ENCODE measurements at regions not wholly inside any gene's neighbourhood (a gene's known extent, or its start where the extent isn't known, plus 50 kb on each side); places are given as distances from the start of the nearest gene placed in this dataset.

DNA sequence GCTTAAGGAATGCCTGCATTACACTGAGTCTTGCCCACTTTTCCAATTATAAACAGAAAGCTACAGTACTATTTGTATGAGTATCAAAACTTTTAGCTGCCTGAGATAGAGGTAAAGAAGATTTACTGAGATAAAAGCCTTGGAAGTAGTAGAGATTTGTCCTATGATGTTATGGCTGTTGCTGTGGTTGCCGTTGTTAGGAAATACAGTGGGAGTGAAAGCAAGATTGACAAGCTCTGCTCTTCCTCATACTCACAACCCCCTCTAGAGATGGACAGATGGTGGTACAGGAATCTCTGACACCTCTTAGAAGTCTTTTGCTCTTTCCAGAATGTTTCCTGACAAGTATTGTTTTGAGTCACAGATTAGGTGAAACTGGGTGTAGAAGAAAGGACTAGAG, 242.5 kb downstream of the RPIA start:
- Histone ChIP-seq H3K4me3 (replicated peaks in 1 of 2; ENCODE audit: low read depth in 1 of 2, low read length in 2 of 2) (no peak overlapping the region), H3K9me3 (ENCODE audit: control insufficient read depth in 1 of 2, insufficient read depth in 1 of 2, low read depth in 1 of 2, low read length in 2 of 2) (no peaks in the 10 kb centered on the region), H3K27ac (ENCODE audit: low read depth, low read length) (no peak overlapping the region), H2AFZ (ENCODE audit: low read depth, low read length, poor library complexity, severe bottlenecking) (no peak overlapping the region), H3K27me3 (ENCODE audit: insufficient read depth, low read length) (peaks cover 20% of the 10 kb centered on the region), H3K4me1 (ENCODE audit: control insufficient read depth in 1 of 2, insufficient read depth in 2 of 2, low read length in 2 of 2) (no peaks in the 10 kb centered on the region), H3K9me2 (ENCODE audit: insufficient read depth) (no peaks in the 10 kb centered on the region), H3K4me2 (ENCODE audit: low read length) (no peak overlapping the region), H3K36me3 (ENCODE audit: control insufficient read depth in 1 of 2, insufficient read depth in 2 of 2, low read length in 2 of 2) (no peaks in the 10 kb centered on the region), H3K79me2 (ENCODE audit: insufficient read depth, low read length) (no peaks in the 10 kb centered on the region), H4K20me1 (ENCODE audit: insufficient read depth) (no peaks in the 10 kb centered on the region), H3K9ac (ENCODE audit: low read length) (no peak overlapping the region)
- intact Hi-C loops (cut with micrococcal nuclease): no loop called here
- no TSS peak for BruUV-seq (replicated peaks)
- POLR2A ChIA-PET: no interaction called here
- no peak for DNase-seq (ENCODE audit: low read depth, low spot score)
- RAD21 ChIA-PET (ENCODE audit: low non-redundant PET in 1 of 2, low total read pairs in 2 of 2, uncharacterized antibody in 2 of 2, unreplicated experiment in 2 of 2): no interaction called here
- TF ChIP-seq, protein P1, sequence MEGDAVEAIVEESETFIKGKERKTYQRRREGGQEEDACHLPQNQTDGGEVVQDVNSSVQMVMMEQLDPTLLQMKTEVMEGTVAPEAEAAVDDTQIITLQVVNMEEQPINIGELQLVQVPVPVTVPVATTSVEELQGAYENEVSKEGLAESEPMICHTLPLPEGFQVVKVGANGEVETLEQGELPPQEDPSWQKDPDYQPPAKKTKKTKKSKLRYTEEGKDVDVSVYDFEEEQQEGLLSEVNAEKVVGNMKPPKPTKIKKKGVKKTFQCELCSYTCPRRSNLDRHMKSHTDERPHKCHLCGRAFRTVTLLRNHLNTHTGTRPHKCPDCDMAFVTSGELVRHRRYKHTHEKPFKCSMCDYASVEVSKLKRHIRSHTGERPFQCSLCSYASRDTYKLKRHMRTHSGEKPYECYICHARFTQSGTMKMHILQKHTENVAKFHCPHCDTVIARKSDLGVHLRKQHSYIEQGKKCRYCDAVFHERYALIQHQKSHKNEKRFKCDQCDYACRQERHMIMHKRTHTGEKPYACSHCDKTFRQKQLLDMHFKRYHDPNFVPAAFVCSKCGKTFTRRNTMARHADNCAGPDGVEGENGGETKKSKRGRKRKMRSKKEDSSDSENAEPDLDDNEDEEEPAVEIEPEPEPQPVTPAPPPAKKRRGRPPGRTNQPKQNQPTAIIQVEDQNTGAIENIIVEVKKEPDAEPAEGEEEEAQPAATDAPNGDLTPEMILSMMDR (IDR thresholded peaks at IDR 0.05 in 2 of 3, conservative IDR thresholded peaks at IDR 0.05 in 1 of 3; ENCODE audit: borderline replicate concordance in 1 of 3, insufficient read depth in 1 of 3, low read depth in 2 of 3, low read length in 2 of 3): peak in 2 of 3 experiments; percentile 24 to 28; a peak in 1 of 6 replicates
- TF ChIP-seq, protein P2, sequence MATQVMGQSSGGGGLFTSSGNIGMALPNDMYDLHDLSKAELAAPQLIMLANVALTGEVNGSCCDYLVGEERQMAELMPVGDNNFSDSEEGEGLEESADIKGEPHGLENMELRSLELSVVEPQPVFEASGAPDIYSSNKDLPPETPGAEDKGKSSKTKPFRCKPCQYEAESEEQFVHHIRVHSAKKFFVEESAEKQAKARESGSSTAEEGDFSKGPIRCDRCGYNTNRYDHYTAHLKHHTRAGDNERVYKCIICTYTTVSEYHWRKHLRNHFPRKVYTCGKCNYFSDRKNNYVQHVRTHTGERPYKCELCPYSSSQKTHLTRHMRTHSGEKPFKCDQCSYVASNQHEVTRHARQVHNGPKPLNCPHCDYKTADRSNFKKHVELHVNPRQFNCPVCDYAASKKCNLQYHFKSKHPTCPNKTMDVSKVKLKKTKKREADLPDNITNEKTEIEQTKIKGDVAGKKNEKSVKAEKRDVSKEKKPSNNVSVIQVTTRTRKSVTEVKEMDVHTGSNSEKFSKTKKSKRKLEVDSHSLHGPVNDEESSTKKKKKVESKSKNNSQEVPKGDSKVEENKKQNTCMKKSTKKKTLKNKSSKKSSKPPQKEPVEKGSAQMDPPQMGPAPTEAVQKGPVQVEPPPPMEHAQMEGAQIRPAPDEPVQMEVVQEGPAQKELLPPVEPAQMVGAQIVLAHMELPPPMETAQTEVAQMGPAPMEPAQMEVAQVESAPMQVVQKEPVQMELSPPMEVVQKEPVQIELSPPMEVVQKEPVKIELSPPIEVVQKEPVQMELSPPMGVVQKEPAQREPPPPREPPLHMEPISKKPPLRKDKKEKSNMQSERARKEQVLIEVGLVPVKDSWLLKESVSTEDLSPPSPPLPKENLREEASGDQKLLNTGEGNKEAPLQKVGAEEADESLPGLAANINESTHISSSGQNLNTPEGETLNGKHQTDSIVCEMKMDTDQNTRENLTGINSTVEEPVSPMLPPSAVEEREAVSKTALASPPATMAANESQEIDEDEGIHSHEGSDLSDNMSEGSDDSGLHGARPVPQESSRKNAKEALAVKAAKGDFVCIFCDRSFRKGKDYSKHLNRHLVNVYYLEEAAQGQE (IDR thresholded peaks at IDR 0.05; ENCODE audit: low read depth): no peak
- CTCF ChIA-PET: interaction anchor here (0.9 to 1.9 kb wide), 4 partner anchors 11 to 54 kb away, joined by 3 to 10 read pairs (median 7); no protein-coding TSS in a partner anchor
- peak; percentile 58 for ATAC-seq

Data from HCT116 (cell line).